HG03439 (cell line): ENCODE measurements at regions not wholly inside any gene's neighbourhood (a gene's known extent, or its start where the extent isn't known, plus 50 kb on each side); places are given as distances from the start of the nearest gene placed in this dataset.

Experiments used
- ATAC-seq: cut with Tn5 transposase; IDR thresholded peaks from one replicate; pipeline ENCODE4 v1.9.1; 2021; ENCODE audit warnings: mild to moderate bottlenecking, moderate library complexity; ENCODE audit not compliant: unreplicated experiment

GRCh38 chr4:20504146-20504545 lies 196.1 kb upstream of the PACRGL start:
- ATAC-seq, result no peak

- ATAC-seq, result no peak
Observed at GRCh38 chr4:20505927-20506326, 194.3 kb upstream of the PACRGL start.

GRCh38 chr4:20506827-20507226 lies 193.4 kb upstream of the PACRGL start:
- ATAC-seq, result no peak

GRCh38 chr4:20509315-20509714 lies 190.9 kb upstream of the PACRGL start:
- no peak for ATAC-seq

- ATAC-seq, result no peak
Observed at GRCh38 chr4:20512033-20512792, 188.0 kb upstream of the PACRGL start.

- no peak for ATAC-seq
Observed at GRCh38 chr4:20512985-20513384, 187.3 kb upstream of the PACRGL start.

- no peak for ATAC-seq
Observed at GRCh38 chr4:20520901-20521300, 179.4 kb upstream of the PACRGL start.

GRCh38 chr4:20528508-20528907 lies 171.8 kb upstream of the PACRGL start:
- ATAC-seq, result no peak

- no peak for ATAC-seq
Observed at GRCh38 chr4:20529691-20530090, 170.6 kb upstream of the PACRGL start.

- ATAC-seq, result no peak
Observed at GRCh38 chr4:20532116-20532790, 168.0 kb upstream of the PACRGL start.

GRCh38 chr4:20532871-20533870 lies 167.1 kb upstream of the PACRGL start:
- no peak for ATAC-seq

- no peak for ATAC-seq
Observed at GRCh38 chr4:20538905-20539304, 161.4 kb upstream of the PACRGL start.

- ATAC-seq, result no peak
Observed at GRCh38 chr4:20543131-20543530, 157.1 kb upstream of the PACRGL start.

- no peak for ATAC-seq
Observed at GRCh38 chr4:20544645-20545044, 155.6 kb upstream of the PACRGL start.

GRCh38 chr4:20552004-20552403 lies 148.3 kb upstream of the PACRGL start:
- no peak for ATAC-seq

- no peak for ATAC-seq
Observed at GRCh38 chr4:20554134-20554533, 146.1 kb upstream of the PACRGL start.

GRCh38 chr4:20565075-20565721 lies 135.1 kb upstream of the PACRGL start:
- no peak for ATAC-seq

GRCh38 chr4:20570981-20571715 lies 129.1 kb upstream of the PACRGL start:
- no peak for ATAC-seq

- ATAC-seq, result no peak
Observed at GRCh38 chr4:20572976-20573375, 127.3 kb upstream of the PACRGL start.

GRCh38 chr4:20574986-20575385 lies 125.3 kb upstream of the PACRGL start:
- no peak for ATAC-seq
